ENCODE measurements at regions not wholly inside any gene's neighbourhood (a gene's known extent, or its start where the extent isn't known, plus 50 kb on each side); places are given as distances from the start of the nearest gene placed in this dataset.

DNA sequence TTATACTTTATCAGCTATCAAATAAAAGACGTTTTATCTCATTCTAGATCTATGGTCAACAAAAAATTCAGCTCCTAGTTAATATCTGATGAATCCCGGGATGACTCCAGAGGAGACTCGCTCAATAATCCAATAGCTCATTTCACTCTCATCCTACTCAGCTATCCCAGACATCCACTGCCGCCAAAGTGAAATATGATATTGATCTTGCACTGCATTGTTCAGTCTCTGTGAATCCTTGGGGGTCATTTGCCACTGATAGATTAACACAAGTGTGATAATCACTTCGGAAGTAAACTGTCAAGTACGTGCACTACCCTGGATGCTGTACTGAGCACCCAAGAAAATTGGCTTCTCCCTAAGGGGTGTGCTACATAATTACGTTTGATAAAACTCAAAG is 249.1 kb downstream of the SUCLG1 start:
- TF ChIP-seq, protein P1, sequence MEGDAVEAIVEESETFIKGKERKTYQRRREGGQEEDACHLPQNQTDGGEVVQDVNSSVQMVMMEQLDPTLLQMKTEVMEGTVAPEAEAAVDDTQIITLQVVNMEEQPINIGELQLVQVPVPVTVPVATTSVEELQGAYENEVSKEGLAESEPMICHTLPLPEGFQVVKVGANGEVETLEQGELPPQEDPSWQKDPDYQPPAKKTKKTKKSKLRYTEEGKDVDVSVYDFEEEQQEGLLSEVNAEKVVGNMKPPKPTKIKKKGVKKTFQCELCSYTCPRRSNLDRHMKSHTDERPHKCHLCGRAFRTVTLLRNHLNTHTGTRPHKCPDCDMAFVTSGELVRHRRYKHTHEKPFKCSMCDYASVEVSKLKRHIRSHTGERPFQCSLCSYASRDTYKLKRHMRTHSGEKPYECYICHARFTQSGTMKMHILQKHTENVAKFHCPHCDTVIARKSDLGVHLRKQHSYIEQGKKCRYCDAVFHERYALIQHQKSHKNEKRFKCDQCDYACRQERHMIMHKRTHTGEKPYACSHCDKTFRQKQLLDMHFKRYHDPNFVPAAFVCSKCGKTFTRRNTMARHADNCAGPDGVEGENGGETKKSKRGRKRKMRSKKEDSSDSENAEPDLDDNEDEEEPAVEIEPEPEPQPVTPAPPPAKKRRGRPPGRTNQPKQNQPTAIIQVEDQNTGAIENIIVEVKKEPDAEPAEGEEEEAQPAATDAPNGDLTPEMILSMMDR (IDR thresholded peaks at IDR 0.05) = no peak
- TF ChIP-seq POLR2A (IDR thresholded peaks at IDR 0.05) = no peak

Data from ovary (tissue), 3 donors.